Keratinocyte (primary cell): ENCODE measurements at regions not wholly inside any gene's neighbourhood (a gene's known extent, or its start where the extent isn't known, plus 50 kb on each side); places are given as distances from the start of the nearest gene placed in this dataset.
"Not testable (repeated sequence)": the region's sequence is repeated elsewhere in the genome, so short reads cannot be mapped to it uniquely, and the experiment has no call there.

Experiments
- DNase-seq: peaks from one replicate; pipeline ENCODE4 v3.0.0-alpha.2; 2011; ENCODE audit warnings: low read depth, missing footprints, low spot score
- FAIRE-seq: peaks from 2 replicates; lab custom pipeline; 2011; peaks lifted over from hg19 to GRCh38; lab: Jason Lieb, UNC
- H2AFZ ChIP-seq: 2 replicates; pipeline ENCODE4 v1.6.0; 2012; ENCODE audit warnings: low read length, control low read depth, inconsistent platforms; ENCODE audit not compliant: control insufficient read depth
- H3K27ac ChIP-seq: 2 replicates; pipeline ENCODE4 v1.5.1; 2011; ENCODE audit warnings: low read length; ENCODE audit not compliant: control insufficient read depth, insufficient read depth
- H3K27me3 ChIP-seq: 3 replicates; pipeline ENCODE4 v1.6.0; 2011; ENCODE audit warnings: low read length; ENCODE audit not compliant: control insufficient read depth, insufficient read depth; ENCODE audit errors: extremely low read depth
- H3K36me3 ChIP-seq, 2 experiments: 2 replicates in 1 of 2; 3 replicates in 1 of 2; pipeline ENCODE4 v1.5.1; 2011; ENCODE audit warnings: low read length in 2 of 2, mild to moderate bottlenecking in 1 of 2; ENCODE audit not compliant: control insufficient read depth in 2 of 2, insufficient read depth in 2 of 2; ENCODE audit errors: extremely low read depth in 1 of 2
- H3K4me1 ChIP-seq: 3 replicates; pipeline ENCODE4 v1.5.1; 2011; ENCODE audit warnings: low read length; ENCODE audit not compliant: control insufficient read depth, insufficient read depth; ENCODE audit errors: extremely low read depth
- H3K4me2 ChIP-seq: 3 replicates; pipeline ENCODE4 v1.6.0; 2011; ENCODE audit warnings: low read depth, low read length; ENCODE audit not compliant: control insufficient read depth, insufficient read depth; ENCODE audit errors: extremely low read depth
- H3K4me3 ChIP-seq, 3 experiments: fragments of 200-600 bp in 1 of 3; sonication (generic) in 1 of 3; 2 replicates in 2 of 3; 3 replicates in 1 of 3; pipeline ENCODE4 v1.5.1; 2011 to 2016; ENCODE audit warnings: low read length in 3 of 3, mild to moderate bottlenecking in 3 of 3, control low read depth in 2 of 3, inconsistent platforms in 1 of 3, low read depth in 1 of 3, mixed read lengths in 1 of 3, mixed run types in 1 of 3, moderate library complexity in 1 of 3; ENCODE audit not compliant: control insufficient read depth in 2 of 3, insufficient read depth in 2 of 3; ENCODE audit errors: extremely low read depth in 1 of 3
- H3K79me2 ChIP-seq: 2 replicates; pipeline ENCODE4 v1.6.0; 2012; ENCODE audit warnings: low read length; ENCODE audit not compliant: control insufficient read depth, insufficient read depth
- H3K9ac ChIP-seq: 3 replicates; pipeline ENCODE4 v1.6.0; 2011; ENCODE audit warnings: low read length; ENCODE audit not compliant: control insufficient read depth, insufficient read depth; ENCODE audit errors: extremely low read depth
- H3K9me1 ChIP-seq: 3 replicates; pipeline ENCODE4 v1.6.0; 2011; ENCODE audit warnings: low read length; ENCODE audit not compliant: control insufficient read depth, insufficient read depth; ENCODE audit errors: extremely low read depth
- H3K9me3 ChIP-seq: 2 replicates; pipeline ENCODE4 v1.5.1; 2012; ENCODE audit warnings: low read depth, low read length; ENCODE audit not compliant: control insufficient read depth
- H4K20me1 ChIP-seq: 3 replicates; pipeline ENCODE4 v1.6.0; 2011; ENCODE audit warnings: low read length; ENCODE audit not compliant: control insufficient read depth, insufficient read depth; ENCODE audit errors: extremely low read depth
- CTCF ChIP-seq, 3 experiments: IDR thresholded peaks in 1 of 3; conservative IDR thresholded peaks in 1 of 3; optimal IDR thresholded peaks in 1 of 3; 2 replicates in 2 of 3; 3 replicates in 1 of 3; pipeline versions ENCODE3 to v1.5.1; 2011; ENCODE audit warnings: low read length in 3 of 3, mild to moderate bottlenecking in 3 of 3, moderate library complexity in 2 of 3, control low read depth in 1 of 3, inconsistent platforms in 1 of 3; ENCODE audit not compliant: insufficient read depth in 2 of 3; ENCODE audit errors: extremely low read depth in 1 of 3
- EZH2 ChIP-seq: IDR thresholded peaks from one replicate; pipeline ENCODE4 v1.6.1; 2012; ENCODE audit warnings: inconsistent platforms, mild to moderate bottlenecking, low read length, moderate library complexity
- dilution Hi-C: fragments of 300-500 bp; cut with MboI; formaldehyde crosslinking; loops from one replicate; pipeline ENCODE4 v1.7.0; 2020; ENCODE audit warnings: low sequenced_read_pairs; ENCODE audit not compliant: extremely low pct_ligation_motif_present

GRCh38 chr7:20543500-20543899 is 72.0 kb upstream of the ABCB5 start:
- FAIRE-seq, result no peak
- dilution Hi-C loops, result no loop called here
- no peak for TF ChIP-seq CTCF (optimal IDR thresholded peaks at IDR 0.05 in 1 of 3, IDR thresholded peaks at IDR 0.05 in 1 of 3, conservative IDR thresholded peaks at IDR 0.05 in 1 of 3; ENCODE audit: extremely low read depth in 1 of 3, insufficient read depth in 2 of 3, low read length in 3 of 3)
- no peak for TF ChIP-seq EZH2

GRCh38 chr7:20545016-20545415 is 70.5 kb upstream of the ABCB5 start:
- H3K4me3 ChIP-seq, result no peak overlapping the region
- dilution Hi-C loops, result no loop called here
- H3K9me1 ChIP-seq, result no peaks in the 10 kb centered on the region
- DNase-seq (no peak), FAIRE-seq (no peak)
- H4K20me1 ChIP-seq, result no peaks in the 10 kb centered on the region
- H3K4me2 ChIP-seq, result no peak overlapping the region
- no peak for TF ChIP-seq CTCF (optimal IDR thresholded peaks at IDR 0.05 in 1 of 3, IDR thresholded peaks at IDR 0.05 in 1 of 3, conservative IDR thresholded peaks at IDR 0.05 in 1 of 3; ENCODE audit: extremely low read depth in 1 of 3, insufficient read depth in 2 of 3, low read length in 3 of 3)
- no peak for TF ChIP-seq EZH2
- H3K79me2 ChIP-seq, result no peaks in the 10 kb centered on the region
- peaks cover 2% of the 10 kb centered on the region for H3K9me3 ChIP-seq
- peaks cover 12% of the 10 kb centered on the region for H3K4me1 ChIP-seq
- H3K27me3 ChIP-seq, result no peaks in the 10 kb centered on the region
- no peaks in the 10 kb centered on the region for H3K36me3 ChIP-seq
- peak overlapping the region; percentile 12 for H2AFZ ChIP-seq
- H3K9ac ChIP-seq, result no peak overlapping the region
- no peak overlapping the region for H3K27ac ChIP-seq

More at GRCh38 chr7:20543500-20543899, 72.0 kb upstream of the ABCB5 start:
- no peaks in the 10 kb centered on the region for H3K27me3 ChIP-seq
- no peaks in the 10 kb centered on the region for H4K20me1 ChIP-seq
- no peak overlapping the region for H2AFZ ChIP-seq
- H3K9me1 ChIP-seq, result no peaks in the 10 kb centered on the region
- no peaks in the 10 kb centered on the region for H3K79me2 ChIP-seq
- no peak overlapping the region for H3K4me2 ChIP-seq
- no peak overlapping the region for H3K9ac ChIP-seq
- H3K4me3 ChIP-seq, result no peak overlapping the region
- peaks cover 2% of the 10 kb centered on the region for H3K9me3 ChIP-seq
- no peaks in the 10 kb centered on the region for H3K36me3 ChIP-seq
- no peak overlapping the region for H3K27ac ChIP-seq
- peaks cover 12% of the 10 kb centered on the region for H3K4me1 ChIP-seq
- no peak for DNase-seq

- H4K20me1 ChIP-seq, H3K9me1 ChIP-seq, H3K9ac ChIP-seq, H3K36me3 ChIP-seq, H2AFZ ChIP-seq, H3K27ac ChIP-seq, H3K4me2 ChIP-seq, H3K27me3 ChIP-seq, FAIRE-seq, H3K4me3 ChIP-seq, dilution Hi-C loops, DNase-seq, H3K79me2 ChIP-seq, H3K4me1 ChIP-seq, H3K9me3 ChIP-seq: not testable (repeated sequence)
Measured at GRCh38 chr7:20546958-20547357, 68.5 kb upstream of the ABCB5 start.
